ENCODE measurements at regions not wholly inside any gene's neighbourhood (a gene's known extent, or its start where the extent isn't known, plus 50 kb on each side); places are given as distances from the start of the nearest gene placed in this dataset.

DNA sequence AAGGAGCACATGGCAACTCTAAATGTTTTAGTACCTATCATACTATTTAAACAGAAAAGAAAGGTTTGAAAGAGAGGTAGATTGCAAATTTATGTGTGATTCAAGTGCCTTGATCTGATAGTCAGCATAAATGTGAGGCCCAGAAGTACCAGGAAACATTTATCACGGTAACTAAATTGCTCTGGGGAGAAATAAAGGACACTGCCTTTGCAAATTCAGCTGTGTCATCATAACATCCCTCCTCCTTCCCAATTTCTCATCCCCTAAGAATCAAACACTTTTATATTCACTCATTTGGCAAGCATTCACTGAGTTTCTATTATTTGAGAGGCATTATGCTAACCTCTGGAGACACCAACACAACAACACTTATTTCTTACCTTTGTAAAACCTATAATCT, 563.4 kb upstream of the CA10 start:
- TF ChIP-seq, protein P1, sequence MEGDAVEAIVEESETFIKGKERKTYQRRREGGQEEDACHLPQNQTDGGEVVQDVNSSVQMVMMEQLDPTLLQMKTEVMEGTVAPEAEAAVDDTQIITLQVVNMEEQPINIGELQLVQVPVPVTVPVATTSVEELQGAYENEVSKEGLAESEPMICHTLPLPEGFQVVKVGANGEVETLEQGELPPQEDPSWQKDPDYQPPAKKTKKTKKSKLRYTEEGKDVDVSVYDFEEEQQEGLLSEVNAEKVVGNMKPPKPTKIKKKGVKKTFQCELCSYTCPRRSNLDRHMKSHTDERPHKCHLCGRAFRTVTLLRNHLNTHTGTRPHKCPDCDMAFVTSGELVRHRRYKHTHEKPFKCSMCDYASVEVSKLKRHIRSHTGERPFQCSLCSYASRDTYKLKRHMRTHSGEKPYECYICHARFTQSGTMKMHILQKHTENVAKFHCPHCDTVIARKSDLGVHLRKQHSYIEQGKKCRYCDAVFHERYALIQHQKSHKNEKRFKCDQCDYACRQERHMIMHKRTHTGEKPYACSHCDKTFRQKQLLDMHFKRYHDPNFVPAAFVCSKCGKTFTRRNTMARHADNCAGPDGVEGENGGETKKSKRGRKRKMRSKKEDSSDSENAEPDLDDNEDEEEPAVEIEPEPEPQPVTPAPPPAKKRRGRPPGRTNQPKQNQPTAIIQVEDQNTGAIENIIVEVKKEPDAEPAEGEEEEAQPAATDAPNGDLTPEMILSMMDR (IDR thresholded peaks at IDR 0.05 in 4 of 5, conservative IDR thresholded peaks at IDR 0.05 in 1 of 5) = no peak
- TF ChIP-seq POLR2A (IDR thresholded peaks at IDR 0.05) = no peak
